ENCODE measurements at regions not wholly inside any gene's neighbourhood (a gene's known extent, or its start where the extent isn't known, plus 50 kb on each side); places are given as distances from the start of the nearest gene placed in this dataset.
"Not testable (repeated sequence)": the region's sequence is repeated elsewhere in the genome, so short reads cannot be mapped to it uniquely, and the experiment has no call there.

- Histone ChIP-seq H3K27ac (ENCODE audit: low read depth, low read length) (no peak overlapping the region), H3K36me3 (ENCODE audit: insufficient read depth, low read length) (no peaks in the 10 kb centered on the region), H3K4me1 (ENCODE audit: insufficient read depth, low read length) (no peaks in the 10 kb centered on the region), H3K9me3 (ENCODE audit: low read length) (no peaks in the 10 kb centered on the region), H3K9ac (ENCODE audit: low read length) (no peak overlapping the region), H3K4me3 (ENCODE audit: low read depth in 1 of 2, low read length in 2 of 2) (no peak overlapping the region), H3K27me3 (ENCODE audit: control insufficient read depth in 1 of 2, insufficient read depth in 2 of 2, low read length in 2 of 2) (peaks cover 0 to 4% of the 10 kb centered on the region in 2 donors)
These were observed 436.7 kb downstream of the BRD1 start for GRCh38 chr22:49390954-49391353.

- not testable (repeated sequence) for H3K9ac ChIP-seq (ENCODE audit: low read length); H3K36me3 ChIP-seq (ENCODE audit: insufficient read depth, low read length); H3K4me3 ChIP-seq (ENCODE audit: low read depth in 1 of 2, low read length in 2 of 2); H3K27ac ChIP-seq (ENCODE audit: low read depth, low read length); H3K9me3 ChIP-seq (ENCODE audit: low read length); H3K27me3 ChIP-seq (ENCODE audit: control insufficient read depth in 1 of 2, insufficient read depth in 2 of 2, low read length in 2 of 2); H3K4me1 ChIP-seq (ENCODE audit: insufficient read depth, low read length)
These were observed 443.8 kb downstream of the BRD1 start for GRCh38 chr22:49383909-49384308.

- Histone ChIP-seq H3K36me3 (ENCODE audit: insufficient read depth, low read length) (no peaks in the 10 kb centered on the region), H3K9me3 (ENCODE audit: low read length) (no peaks in the 10 kb centered on the region), H3K9ac (ENCODE audit: low read length) (no peak overlapping the region), H3K27ac (ENCODE audit: low read depth, low read length) (no peak overlapping the region), H3K4me3 (ENCODE audit: low read depth in 1 of 2, low read length in 2 of 2) (no peak overlapping the region), H3K4me1 (ENCODE audit: insufficient read depth, low read length) (no peaks in the 10 kb centered on the region), H3K27me3 (ENCODE audit: control insufficient read depth in 1 of 2, insufficient read depth in 2 of 2, low read length in 2 of 2) (peaks cover 0 to 3% of the 10 kb centered on the region in 2 donors)
These were observed 445.3 kb downstream of the BRD1 start for GRCh38 chr22:49382451-49382735.

GRCh38 chr22:49381595-49382450 is 445.9 kb downstream of the BRD1 start:
- H3K27me3 ChIP-seq (ENCODE audit: control insufficient read depth in 1 of 2, insufficient read depth in 2 of 2, low read length in 2 of 2) = peaks cover 0 to 3% of the 10 kb centered on the region in 2 donors
- H3K27ac ChIP-seq (ENCODE audit: low read depth, low read length) = no peak overlapping the region
- H3K4me3 ChIP-seq (ENCODE audit: low read depth in 1 of 2, low read length in 2 of 2) = no peak overlapping the region
- no peaks in the 10 kb centered on the region for H3K4me1 ChIP-seq (ENCODE audit: insufficient read depth, low read length)
- no peaks in the 10 kb centered on the region for H3K36me3 ChIP-seq (ENCODE audit: insufficient read depth, low read length)
- no peaks in the 10 kb centered on the region for H3K9me3 ChIP-seq (ENCODE audit: low read length)
- no peak overlapping the region for H3K9ac ChIP-seq (ENCODE audit: low read length)

- no peak overlapping the region for H3K4me3 ChIP-seq (ENCODE audit: low read depth in 1 of 2, low read length in 2 of 2)
- no peak overlapping the region for H3K27ac ChIP-seq (ENCODE audit: low read depth, low read length)
- H3K9ac ChIP-seq (ENCODE audit: low read length) = no peak overlapping the region
- H3K27me3 ChIP-seq (ENCODE audit: control insufficient read depth in 1 of 2, insufficient read depth in 2 of 2, low read length in 2 of 2) = peaks cover 0 to 3% of the 10 kb centered on the region in 2 donors
- no peaks in the 10 kb centered on the region for H3K36me3 ChIP-seq (ENCODE audit: insufficient read depth, low read length)
- H3K4me1 ChIP-seq (ENCODE audit: insufficient read depth, low read length) = no peaks in the 10 kb centered on the region
- no peaks in the 10 kb centered on the region for H3K9me3 ChIP-seq (ENCODE audit: low read length)
These were observed 446.9 kb downstream of the BRD1 start for GRCh38 chr22:49380828-49381114.

- H3K4me3 ChIP-seq (ENCODE audit: low read depth in 1 of 2, low read length in 2 of 2) = no peak overlapping the region
- no peaks in the 10 kb centered on the region for H3K36me3 ChIP-seq (ENCODE audit: insufficient read depth, low read length)
- no peaks in the 10 kb centered on the region for H3K4me1 ChIP-seq (ENCODE audit: insufficient read depth, low read length)
- no peak overlapping the region for H3K27ac ChIP-seq (ENCODE audit: low read depth, low read length)
- no peak overlapping the region for H3K9ac ChIP-seq (ENCODE audit: low read length)
- H3K27me3 ChIP-seq (ENCODE audit: control insufficient read depth in 1 of 2, insufficient read depth in 2 of 2, low read length in 2 of 2) = peaks cover 0 to 3% of the 10 kb centered on the region in 2 donors
- no peaks in the 10 kb centered on the region for H3K9me3 ChIP-seq (ENCODE audit: low read length)
These were observed 447.4 kb downstream of the BRD1 start for GRCh38 chr22:49380095-49380827.

- H3K9me3 ChIP-seq (ENCODE audit: low read length) = no peaks in the 10 kb centered on the region
- H3K27ac ChIP-seq (ENCODE audit: low read depth, low read length) = no peak overlapping the region
- H3K27me3 ChIP-seq (ENCODE audit: control insufficient read depth in 1 of 2, insufficient read depth in 2 of 2, low read length in 2 of 2) = peaks cover 3 to 7% of the 10 kb centered on the region in 2 donors
- no peaks in the 10 kb centered on the region for H3K36me3 ChIP-seq (ENCODE audit: insufficient read depth, low read length)
- H3K9ac ChIP-seq (ENCODE audit: low read length) = no peak overlapping the region
- no peak overlapping the region for H3K4me3 ChIP-seq (ENCODE audit: low read depth in 1 of 2, low read length in 2 of 2)
- H3K4me1 ChIP-seq (ENCODE audit: insufficient read depth, low read length) = no peaks in the 10 kb centered on the region
These were observed 450.4 kb downstream of the BRD1 start for GRCh38 chr22:49377306-49377705.

GRCh38 chr22:49373801-49374226 is 453.9 kb downstream of the BRD1 start:
- peaks cover 0 to 18% of the 10 kb centered on the region in 2 donors for H3K27me3 ChIP-seq (ENCODE audit: control insufficient read depth in 1 of 2, insufficient read depth in 2 of 2, low read length in 2 of 2)
- H3K36me3 ChIP-seq (ENCODE audit: insufficient read depth, low read length) = no peaks in the 10 kb centered on the region
- H3K4me3 ChIP-seq (ENCODE audit: low read depth in 1 of 2, low read length in 2 of 2) = no peak overlapping the region
- no peak overlapping the region for H3K9ac ChIP-seq (ENCODE audit: low read length)
- H3K4me1 ChIP-seq (ENCODE audit: insufficient read depth, low read length) = no peaks in the 10 kb centered on the region
- H3K9me3 ChIP-seq (ENCODE audit: low read length) = no peaks in the 10 kb centered on the region
- no peak overlapping the region for H3K27ac ChIP-seq (ENCODE audit: low read depth, low read length)

GRCh38 chr22:49373289-49373666 is 454.4 kb downstream of the BRD1 start:
- Histone ChIP-seq H3K36me3 (ENCODE audit: insufficient read depth, low read length) (no peaks in the 10 kb centered on the region), H3K9me3 (ENCODE audit: low read length) (no peaks in the 10 kb centered on the region), H3K4me1 (ENCODE audit: insufficient read depth, low read length) (no peaks in the 10 kb centered on the region), H3K27ac (ENCODE audit: low read depth, low read length) (no peak overlapping the region), H3K27me3 (ENCODE audit: control insufficient read depth in 1 of 2, insufficient read depth in 2 of 2, low read length in 2 of 2) (peaks cover 0 to 18% of the 10 kb centered on the region in 2 donors), H3K9ac (ENCODE audit: low read length) (no peak overlapping the region), H3K4me3 (ENCODE audit: low read depth in 1 of 2, low read length in 2 of 2) (no peak overlapping the region)

- Histone ChIP-seq H3K9ac (ENCODE audit: low read length) (no peak overlapping the region), H3K4me1 (ENCODE audit: insufficient read depth, low read length) (no peaks in the 10 kb centered on the region), H3K9me3 (ENCODE audit: low read length) (no peaks in the 10 kb centered on the region), H3K4me3 (ENCODE audit: low read depth in 1 of 2, low read length in 2 of 2) (no peak overlapping the region), H3K36me3 (ENCODE audit: insufficient read depth, low read length) (no peaks in the 10 kb centered on the region), H3K27me3 (ENCODE audit: control insufficient read depth in 1 of 2, insufficient read depth in 2 of 2, low read length in 2 of 2) (peaks cover 0 to 18% of the 10 kb centered on the region in 2 donors), H3K27ac (ENCODE audit: low read depth, low read length) (no peak overlapping the region)
These were observed 455.0 kb downstream of the BRD1 start for GRCh38 chr22:49372530-49373288.

- Histone ChIP-seq H3K9me3 (ENCODE audit: low read length) (no peaks in the 10 kb centered on the region), H3K27ac (ENCODE audit: low read depth, low read length) (no peak overlapping the region), H3K9ac (ENCODE audit: low read length) (no peak overlapping the region), H3K4me3 (ENCODE audit: low read depth in 1 of 2, low read length in 2 of 2) (no peak overlapping the region), H3K36me3 (ENCODE audit: insufficient read depth, low read length) (no peaks in the 10 kb centered on the region), H3K4me1 (ENCODE audit: insufficient read depth, low read length) (no peaks in the 10 kb centered on the region), H3K27me3 (ENCODE audit: control insufficient read depth in 1 of 2, insufficient read depth in 2 of 2, low read length in 2 of 2) (peaks cover 0 to 18% of the 10 kb centered on the region in 2 donors)
These were observed 455.6 kb downstream of the BRD1 start for GRCh38 chr22:49372111-49372529.
